Inflammatory macrophage treated with lipopolysaccharide for 1 hour (primary cell): ENCODE measurements at regions not wholly inside any gene's neighbourhood (a gene's known extent, or its start where the extent isn't known, plus 50 kb on each side); places are given as distances from the start of the nearest gene placed in this dataset.

Source experiments
- DNase-seq, 2 donors: peaks; one replicate each; pipeline ENCODE4 v3.0.0-alpha.2; 2020 to 2022

GRCh38 chr1:10897981-10898728 is 101.7 kb upstream of the CASZ1 start:
- DNase-seq: no peak

GRCh38 chr1:10898921-10899320 is 102.5 kb upstream of the CASZ1 start:
- no peak for DNase-seq

- no peak for DNase-seq
These were observed 103.2 kb upstream of the CASZ1 start for GRCh38 chr1:10899490-10900250.

DNA sequence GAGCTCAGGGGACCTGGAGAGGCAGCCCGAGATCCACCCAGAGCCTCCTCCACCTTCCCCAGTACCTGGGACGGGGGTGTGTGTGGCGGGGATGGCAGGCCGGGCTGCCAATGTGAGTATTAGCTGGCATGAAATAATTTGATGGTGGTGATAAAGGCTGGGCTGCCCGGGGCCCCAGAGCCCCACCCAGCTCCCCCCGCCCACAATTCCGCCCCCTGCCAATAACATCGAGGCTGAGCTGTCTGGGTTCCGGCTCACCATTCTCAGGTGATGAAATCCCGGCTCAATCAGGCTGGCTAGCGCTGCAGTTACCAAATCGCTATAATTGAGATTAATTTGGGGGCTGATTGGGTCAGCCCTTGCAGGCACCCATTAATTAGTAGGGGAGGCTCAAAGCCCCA is 103.8 kb upstream of the CASZ1 start:
- no peak for DNase-seq

DNA sequence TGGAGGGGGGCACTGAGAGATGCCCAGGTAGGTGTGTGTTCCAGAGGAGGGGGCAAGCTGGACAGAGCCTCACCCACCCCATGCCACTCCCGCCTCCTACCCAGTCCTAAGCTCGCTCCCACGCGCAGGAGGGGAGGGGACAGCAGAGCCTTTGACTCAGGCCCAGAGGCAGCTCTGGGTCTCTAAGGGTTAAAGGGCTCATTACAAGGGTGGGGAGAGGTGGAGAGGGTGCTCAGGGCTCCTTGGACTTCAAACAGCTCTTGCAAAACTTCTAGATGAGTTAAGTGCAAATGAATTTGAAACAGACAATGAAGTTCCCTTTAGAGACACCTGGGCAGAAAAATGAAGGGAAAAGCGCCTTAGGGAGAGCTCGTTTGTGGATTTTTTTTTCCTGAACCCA is 104.2 kb upstream of the CASZ1 start:
- DNase-seq: no peak

GRCh38 chr1:10901091-10901890 is 104.8 kb upstream of the CASZ1 start:
- no peak for DNase-seq

- DNase-seq: peak; percentile 38 to 53
These were observed 105.7 kb upstream of the CASZ1 start for GRCh38 chr1:10901891-10902805.

GRCh38 chr1:10903421-10903820 is 107.0 kb upstream of the CASZ1 start:
- no peak for DNase-seq

DNA sequence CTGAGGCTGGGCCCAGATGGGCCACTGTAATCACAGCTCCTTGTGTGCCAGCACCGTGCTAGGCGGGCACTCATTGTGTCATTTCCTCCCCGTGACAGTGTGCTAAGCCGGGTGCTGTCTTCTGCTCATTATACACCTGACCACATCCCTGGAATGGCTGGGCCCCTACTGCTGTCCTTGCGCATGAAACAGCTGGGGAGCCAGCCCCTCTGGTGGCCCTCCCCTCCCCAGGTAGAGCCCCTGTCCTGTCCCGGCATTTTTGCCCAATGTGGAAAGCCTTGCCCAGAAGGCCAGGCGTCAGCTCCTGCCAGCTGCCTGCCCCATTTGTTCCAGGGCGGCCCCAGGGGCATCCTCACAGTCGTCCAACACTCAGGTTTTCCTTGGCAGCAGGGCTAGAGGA is 107.4 kb upstream of the CASZ1 start:
- DNase-seq: peak; percentile 18 to 28

- DNase-seq: peak in 1 of 2 donors; percentile 33
These were observed 107.8 kb upstream of the TARDBP start for GRCh38 chr1:10904396-10905358.

DNA sequence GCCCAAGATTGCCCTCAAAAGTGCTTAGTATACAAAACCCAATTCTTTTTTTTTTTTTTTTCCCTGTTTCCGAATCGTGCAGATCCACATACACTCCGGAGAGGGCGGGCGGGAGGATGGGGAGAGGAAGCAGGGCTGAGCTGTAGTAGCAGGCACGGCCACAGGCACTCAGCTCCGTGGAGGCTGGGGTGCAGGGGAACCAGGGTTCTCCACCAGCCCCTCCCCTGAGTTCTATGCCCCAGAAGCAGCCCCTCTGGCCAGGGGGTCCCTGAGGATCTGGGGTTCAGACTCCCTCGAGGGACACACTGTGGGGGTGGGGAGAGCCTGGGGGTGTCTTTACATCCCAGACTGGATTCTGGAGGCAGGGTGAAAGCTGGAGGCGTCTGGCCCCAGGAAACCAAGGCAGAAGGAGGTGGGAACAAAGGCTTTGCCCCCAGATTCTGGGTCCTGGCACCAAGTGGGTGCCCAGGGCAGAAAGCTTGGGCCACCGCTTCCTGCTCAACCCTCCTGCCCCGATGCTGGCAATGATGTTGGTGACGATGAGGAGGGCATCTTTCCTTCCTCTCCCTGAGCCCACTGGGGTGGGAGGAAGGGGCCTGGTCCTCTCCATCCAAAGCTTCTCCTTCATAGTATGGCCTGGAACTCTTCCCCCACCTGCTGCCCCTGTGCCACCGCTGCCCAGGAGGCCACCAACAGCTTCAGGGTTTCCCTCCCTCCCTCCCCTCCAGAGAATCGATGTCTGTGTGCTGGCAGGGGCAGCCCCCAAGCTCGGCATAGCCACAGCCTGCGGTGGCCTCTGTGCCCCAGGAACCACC is 106.4 kb upstream of the TARDBP start:
- DNase-seq: no peak

- no peak for DNase-seq
These were observed 105.5 kb upstream of the TARDBP start for GRCh38 chr1:10906866-10907519.

- DNase-seq: no peak
These were observed 104.2 kb upstream of the TARDBP start for GRCh38 chr1:10908266-10908665.

DNA sequence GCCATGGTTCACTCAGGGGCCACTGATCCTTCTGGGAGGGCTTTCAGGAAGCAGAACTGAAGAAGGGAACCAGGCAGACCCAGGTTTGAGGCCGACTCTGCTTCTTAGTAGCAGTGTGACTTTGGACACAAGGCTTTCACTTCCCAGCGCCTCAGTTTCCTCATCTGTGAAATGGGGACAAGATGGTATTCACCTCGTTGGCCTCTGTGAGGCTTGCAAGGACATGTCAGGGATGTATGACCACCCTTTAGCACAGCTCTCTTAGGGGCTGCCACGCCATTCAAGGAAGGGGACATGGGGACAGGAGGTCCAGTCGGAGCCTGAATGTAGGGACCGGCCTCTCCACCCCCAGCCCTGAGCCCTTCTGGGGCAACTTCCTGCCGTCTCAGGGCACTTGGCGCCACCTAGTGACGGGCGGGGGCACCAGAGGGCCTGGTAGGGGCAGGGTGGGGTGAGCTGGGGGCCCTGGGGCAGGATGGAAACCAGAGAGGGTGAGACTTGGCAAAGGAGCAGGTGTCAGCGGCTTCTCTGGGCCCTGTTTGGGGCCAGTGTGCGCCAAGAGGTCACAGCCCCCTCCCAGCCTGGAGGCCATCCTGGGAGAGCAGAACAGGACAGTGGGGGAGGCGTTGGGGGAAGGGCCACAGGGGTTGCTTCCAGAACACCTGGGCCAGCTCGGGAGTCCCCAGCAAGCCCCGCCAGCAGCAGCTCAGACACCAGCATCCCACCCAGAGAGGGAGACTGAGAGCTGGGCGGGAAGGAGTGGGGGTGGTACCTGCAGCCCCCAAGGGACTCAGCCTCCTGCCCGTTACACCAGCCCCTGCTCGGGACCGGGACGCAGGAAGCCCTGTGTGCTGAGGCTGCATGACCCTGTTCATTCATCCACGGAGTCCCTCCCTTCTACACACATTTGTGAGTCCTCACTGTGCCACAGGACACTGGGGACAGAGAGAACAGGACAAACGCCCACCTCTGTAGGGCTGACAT is 102.5 kb upstream of the TARDBP start:
- peak in 1 of 2 donors; percentile 66 for DNase-seq

- DNase-seq: no peak
These were observed 101.6 kb upstream of the TARDBP start for GRCh38 chr1:10910681-10911489.

- no peak for DNase-seq
These were observed 100.8 kb upstream of the TARDBP start for GRCh38 chr1:10911490-10912166.

DNA sequence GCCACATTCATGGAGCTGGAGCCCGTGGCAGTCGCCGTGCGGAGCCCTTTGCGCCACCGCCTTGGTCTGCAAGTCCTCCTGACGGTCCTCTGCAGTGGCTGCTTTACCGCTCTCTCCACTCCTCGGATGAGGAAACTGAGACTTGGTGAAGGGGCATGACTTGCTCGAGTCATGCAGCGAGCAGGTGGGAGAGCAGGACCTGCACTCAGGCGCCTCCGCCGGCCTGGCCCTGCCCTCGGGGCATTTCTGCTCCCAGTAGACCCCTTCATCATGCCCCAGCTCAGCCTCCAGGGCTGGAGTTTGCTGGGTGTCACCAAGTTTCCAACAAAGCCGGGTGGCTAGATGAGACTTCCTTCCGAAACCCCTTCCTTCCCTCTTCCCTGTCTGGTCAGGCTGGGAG is 100.0 kb upstream of the TARDBP start:
- no peak for DNase-seq
